GM23338 (cell line): ENCODE measurements at regions not wholly inside any gene's neighbourhood (a gene's known extent, or its start where the extent isn't known, plus 50 kb on each side); places are given as distances from the start of the nearest gene placed in this dataset.

Source experiments
- EZH2 ChIP-seq: fragments of 200-600 bp; sonication (generic); IDR thresholded peaks from one replicate; pipeline ENCODE4 v1.8.0; 2017; ENCODE audit warnings: antibody characterized with exemption, mild to moderate bottlenecking, low read depth; ENCODE audit not compliant: unreplicated experiment
- EZH2phosphoT487 ChIP-seq: fragments of 200-600 bp; sonication (generic); IDR thresholded peaks from one replicate; pipeline ENCODE4 v1.8.1; 2018; ENCODE audit warnings: antibody characterized with exemption; ENCODE audit not compliant: unreplicated experiment
- JUNB ChIP-seq: IDR thresholded peaks from one replicate; pipeline ENCODE4 v1.6.1; 2016; ENCODE audit warnings: antibody characterized with exemption; ENCODE audit not compliant: unreplicated experiment
- NANOG ChIP-seq: IDR thresholded peaks from 2 replicates; pipeline ENCODE4 v1.6.1; 2016; ENCODE audit warnings: antibody characterized with exemption, borderline replicate concordance
- POLR2AphosphoS5 ChIP-seq: IDR thresholded peaks from 2 replicates; pipeline ENCODE4 v1.6.1; 2016; ENCODE audit warnings: antibody characterized with exemption, low read depth
- TF ChIP-seq, protein P1 (sequence below), 2 experiments: fragments of 200-600 bp in 1 of 2; sonication (generic) in 1 of 2; conservative IDR thresholded peaks; 2 replicates each; pipeline versions ENCODE4 v1.5.1 to v1.6.1; 2016 to 2017; ENCODE audit warnings: antibody characterized with exemption in 2 of 2, low read depth in 2 of 2, mild to moderate bottlenecking in 2 of 2, moderate library complexity in 1 of 2
- TF ChIP-seq, protein P2 (sequence below): IDR thresholded peaks from one replicate; pipeline ENCODE4 v1.6.1; 2018; ENCODE audit warnings: antibody characterized with exemption; ENCODE audit not compliant: unreplicated experiment

DNA sequence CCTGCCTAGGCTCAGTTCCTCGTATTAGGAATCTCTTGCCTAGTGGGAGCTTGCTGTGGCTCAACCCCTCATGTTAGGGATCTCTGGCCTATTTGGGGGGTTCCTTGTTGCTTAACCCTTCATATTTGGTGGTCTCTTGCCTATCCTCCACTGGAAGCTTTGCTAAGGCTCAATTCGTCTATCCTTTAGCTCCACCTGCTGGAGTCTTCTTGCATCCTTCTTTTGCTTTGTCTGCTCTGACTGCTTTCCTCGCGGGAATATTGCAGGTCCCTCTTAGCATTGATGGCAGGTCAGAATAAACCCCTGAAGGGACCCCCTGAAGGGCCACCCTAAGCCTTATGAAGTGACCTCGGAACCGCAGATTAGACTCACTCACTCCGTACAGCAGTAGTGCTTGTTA, 203.0 kb upstream of the TBX18 start:
- TF ChIP-seq, protein P1, sequence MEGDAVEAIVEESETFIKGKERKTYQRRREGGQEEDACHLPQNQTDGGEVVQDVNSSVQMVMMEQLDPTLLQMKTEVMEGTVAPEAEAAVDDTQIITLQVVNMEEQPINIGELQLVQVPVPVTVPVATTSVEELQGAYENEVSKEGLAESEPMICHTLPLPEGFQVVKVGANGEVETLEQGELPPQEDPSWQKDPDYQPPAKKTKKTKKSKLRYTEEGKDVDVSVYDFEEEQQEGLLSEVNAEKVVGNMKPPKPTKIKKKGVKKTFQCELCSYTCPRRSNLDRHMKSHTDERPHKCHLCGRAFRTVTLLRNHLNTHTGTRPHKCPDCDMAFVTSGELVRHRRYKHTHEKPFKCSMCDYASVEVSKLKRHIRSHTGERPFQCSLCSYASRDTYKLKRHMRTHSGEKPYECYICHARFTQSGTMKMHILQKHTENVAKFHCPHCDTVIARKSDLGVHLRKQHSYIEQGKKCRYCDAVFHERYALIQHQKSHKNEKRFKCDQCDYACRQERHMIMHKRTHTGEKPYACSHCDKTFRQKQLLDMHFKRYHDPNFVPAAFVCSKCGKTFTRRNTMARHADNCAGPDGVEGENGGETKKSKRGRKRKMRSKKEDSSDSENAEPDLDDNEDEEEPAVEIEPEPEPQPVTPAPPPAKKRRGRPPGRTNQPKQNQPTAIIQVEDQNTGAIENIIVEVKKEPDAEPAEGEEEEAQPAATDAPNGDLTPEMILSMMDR (conservative IDR thresholded peaks at IDR 0.05; ENCODE audit: low read depth in 2 of 2) = peak; percentile 74 to 88
- TF ChIP-seq EZH2 (no peak), POLR2AphosphoS5 (no peak), NANOG (no peak), EZH2phosphoT487 (no peak), JUNB (no peak)
- TF ChIP-seq, protein P2, sequence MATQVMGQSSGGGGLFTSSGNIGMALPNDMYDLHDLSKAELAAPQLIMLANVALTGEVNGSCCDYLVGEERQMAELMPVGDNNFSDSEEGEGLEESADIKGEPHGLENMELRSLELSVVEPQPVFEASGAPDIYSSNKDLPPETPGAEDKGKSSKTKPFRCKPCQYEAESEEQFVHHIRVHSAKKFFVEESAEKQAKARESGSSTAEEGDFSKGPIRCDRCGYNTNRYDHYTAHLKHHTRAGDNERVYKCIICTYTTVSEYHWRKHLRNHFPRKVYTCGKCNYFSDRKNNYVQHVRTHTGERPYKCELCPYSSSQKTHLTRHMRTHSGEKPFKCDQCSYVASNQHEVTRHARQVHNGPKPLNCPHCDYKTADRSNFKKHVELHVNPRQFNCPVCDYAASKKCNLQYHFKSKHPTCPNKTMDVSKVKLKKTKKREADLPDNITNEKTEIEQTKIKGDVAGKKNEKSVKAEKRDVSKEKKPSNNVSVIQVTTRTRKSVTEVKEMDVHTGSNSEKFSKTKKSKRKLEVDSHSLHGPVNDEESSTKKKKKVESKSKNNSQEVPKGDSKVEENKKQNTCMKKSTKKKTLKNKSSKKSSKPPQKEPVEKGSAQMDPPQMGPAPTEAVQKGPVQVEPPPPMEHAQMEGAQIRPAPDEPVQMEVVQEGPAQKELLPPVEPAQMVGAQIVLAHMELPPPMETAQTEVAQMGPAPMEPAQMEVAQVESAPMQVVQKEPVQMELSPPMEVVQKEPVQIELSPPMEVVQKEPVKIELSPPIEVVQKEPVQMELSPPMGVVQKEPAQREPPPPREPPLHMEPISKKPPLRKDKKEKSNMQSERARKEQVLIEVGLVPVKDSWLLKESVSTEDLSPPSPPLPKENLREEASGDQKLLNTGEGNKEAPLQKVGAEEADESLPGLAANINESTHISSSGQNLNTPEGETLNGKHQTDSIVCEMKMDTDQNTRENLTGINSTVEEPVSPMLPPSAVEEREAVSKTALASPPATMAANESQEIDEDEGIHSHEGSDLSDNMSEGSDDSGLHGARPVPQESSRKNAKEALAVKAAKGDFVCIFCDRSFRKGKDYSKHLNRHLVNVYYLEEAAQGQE = no peak
